HG03571 (cell line): ENCODE measurements at regions not wholly inside any gene's neighbourhood (a gene's known extent, or its start where the extent isn't known, plus 50 kb on each side); places are given as distances from the start of the nearest gene placed in this dataset.

Experiments
- ATAC-seq: cut with Tn5 transposase; IDR thresholded peaks from one replicate; pipeline ENCODE4 v1.9.1; 2021; ENCODE audit not compliant: unreplicated experiment

- ATAC-seq: no peak
Measured at GRCh38 chr1:177490786-177491185, 320.0 kb downstream of the BRINP2 start.

- no peak for ATAC-seq
Measured at GRCh38 chr1:177490036-177490639, 319.4 kb downstream of the BRINP2 start.

GRCh38 chr1:177488722-177489121 lies 318.0 kb downstream of the BRINP2 start:
- ATAC-seq: no peak

GRCh38 chr1:177487481-177487880 lies 316.7 kb downstream of the BRINP2 start:
- ATAC-seq: no peak

- ATAC-seq: no peak
Measured at GRCh38 chr1:177480741-177481305, 310.1 kb downstream of the BRINP2 start.

- no peak for ATAC-seq
Measured at GRCh38 chr1:177479600-177479999, 308.8 kb downstream of the BRINP2 start.

- ATAC-seq: no peak
Measured at GRCh38 chr1:177476676-177477075, 305.9 kb downstream of the BRINP2 start.

GRCh38 chr1:177472567-177472966 lies 301.8 kb downstream of the BRINP2 start:
- no peak for ATAC-seq

- ATAC-seq: no peak
Measured at GRCh38 chr1:177471244-177471643, 300.5 kb downstream of the BRINP2 start.

- ATAC-seq: no peak
Measured at GRCh38 chr1:177469519-177469918, 298.8 kb downstream of the BRINP2 start.

GRCh38 chr1:177466286-177466685 lies 295.5 kb downstream of the BRINP2 start:
- ATAC-seq: no peak

- ATAC-seq: no peak
Measured at GRCh38 chr1:177464686-177465085, 293.9 kb downstream of the BRINP2 start.

- no peak for ATAC-seq
Measured at GRCh38 chr1:177451191-177451590, 280.4 kb downstream of the BRINP2 start.

- ATAC-seq: no peak
Measured at GRCh38 chr1:177448652-177449357, 278.0 kb downstream of the BRINP2 start.

- ATAC-seq: no peak
Measured at GRCh38 chr1:177448036-177448615, 277.4 kb downstream of the BRINP2 start.

GRCh38 chr1:177444997-177445746 lies 274.4 kb downstream of the BRINP2 start:
- ATAC-seq: no peak

GRCh38 chr1:177443003-177443402 lies 272.2 kb downstream of the BRINP2 start:
- ATAC-seq: no peak

- no peak for ATAC-seq
Measured at GRCh38 chr1:177442584-177442983, 271.8 kb downstream of the BRINP2 start.

GRCh38 chr1:177441281-177441680 lies 270.5 kb downstream of the BRINP2 start:
- ATAC-seq: no peak

- no peak for ATAC-seq
Measured at GRCh38 chr1:177440821-177441220, 270.1 kb downstream of the BRINP2 start.

- ATAC-seq: no peak
Measured at GRCh38 chr1:177439301-177439700, 268.5 kb downstream of the BRINP2 start.
